GM19372 (cell line): ENCODE measurements at regions not wholly inside any gene's neighbourhood (a gene's known extent, or its start where the extent isn't known, plus 50 kb on each side); places are given as distances from the start of the nearest gene placed in this dataset.
"Not testable (repeated sequence)": the region's sequence is repeated elsewhere in the genome, so short reads cannot be mapped to it uniquely, and the experiment has no call there.

Source experiments
- ATAC-seq: cut with Tn5 transposase; IDR thresholded peaks from one replicate; pipeline ENCODE4 v1.9.1; 2021; ENCODE audit warnings: mild to moderate bottlenecking, low read depth, moderate library complexity; ENCODE audit not compliant: unreplicated experiment

DNA sequence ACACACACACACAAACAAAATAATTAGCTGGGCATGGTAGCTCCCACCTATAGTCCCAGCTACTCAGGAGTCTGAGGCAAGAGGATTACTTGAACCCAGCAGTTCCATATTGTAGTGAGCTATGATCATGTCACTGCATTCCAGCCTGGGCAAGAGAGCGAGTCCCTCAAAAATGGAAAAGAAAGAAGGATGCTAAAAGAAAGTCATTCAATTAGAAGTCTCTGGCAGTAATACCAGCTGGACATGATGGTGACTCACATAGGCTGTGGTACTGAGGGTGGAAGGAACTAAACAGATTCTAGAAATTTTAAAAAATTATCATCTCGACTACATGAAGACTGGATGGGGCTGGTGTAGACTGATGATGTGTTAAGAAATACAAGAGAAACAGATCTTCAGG, 385.3 kb downstream of the ETV1 start:
- ATAC-seq = no peak

DNA sequence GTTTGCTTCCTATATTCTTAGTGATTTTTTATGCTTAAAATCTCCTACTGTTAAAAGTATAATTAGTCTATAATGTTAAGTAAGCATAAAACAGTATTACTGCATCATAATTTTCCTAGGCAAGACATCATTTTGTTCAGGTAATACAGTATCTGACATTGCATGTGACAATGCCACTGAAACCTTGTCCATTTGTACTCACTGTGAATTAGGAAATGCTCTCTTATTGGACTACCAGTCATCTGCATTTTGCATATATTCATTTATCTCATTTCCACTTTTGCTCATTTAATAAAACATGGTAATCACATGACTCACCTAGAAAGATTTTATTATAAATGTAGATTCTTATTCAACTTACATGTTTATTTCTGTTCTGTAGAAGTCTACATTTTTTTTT, 379.1 kb downstream of the ETV1 start:
- no peak for ATAC-seq

DNA sequence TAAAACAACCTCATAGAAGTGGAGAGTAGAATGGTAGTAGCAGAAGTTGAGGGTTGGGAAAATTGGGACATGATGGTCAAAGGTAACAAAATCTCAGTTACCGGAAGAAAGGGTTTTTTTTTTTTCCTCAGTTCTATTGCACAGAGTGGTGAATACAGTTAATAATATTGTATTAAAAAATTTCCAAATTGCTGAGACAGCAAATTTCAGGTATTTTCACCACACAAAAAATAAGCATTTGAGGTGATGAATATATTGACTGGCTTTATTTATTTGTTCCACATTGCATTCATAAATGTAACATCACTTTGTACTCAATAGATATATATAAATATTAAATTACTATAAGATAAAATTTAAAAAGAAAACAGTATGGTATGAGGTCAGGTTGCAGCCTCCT, 373.8 kb downstream of the ETV1 start:
- no peak for ATAC-seq

DNA sequence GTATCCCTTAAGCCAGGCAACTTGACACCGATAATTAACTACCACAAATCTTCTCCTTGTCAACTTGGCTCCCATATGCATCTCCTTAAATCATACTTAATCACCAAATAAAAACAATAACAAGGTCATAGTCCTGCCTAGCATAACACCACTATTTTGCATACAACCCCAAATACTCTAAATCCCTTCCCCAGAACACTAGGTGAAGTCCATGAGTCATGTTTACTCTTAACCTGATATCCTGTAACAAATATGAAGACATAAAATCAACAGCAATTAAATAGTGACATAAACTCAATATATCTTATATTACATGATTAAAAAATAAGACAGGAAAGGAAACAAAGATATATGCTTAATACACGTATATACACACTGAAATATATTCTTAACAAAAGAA, 362.0 kb downstream of the ETV1 start:
- no peak for ATAC-seq

DNA sequence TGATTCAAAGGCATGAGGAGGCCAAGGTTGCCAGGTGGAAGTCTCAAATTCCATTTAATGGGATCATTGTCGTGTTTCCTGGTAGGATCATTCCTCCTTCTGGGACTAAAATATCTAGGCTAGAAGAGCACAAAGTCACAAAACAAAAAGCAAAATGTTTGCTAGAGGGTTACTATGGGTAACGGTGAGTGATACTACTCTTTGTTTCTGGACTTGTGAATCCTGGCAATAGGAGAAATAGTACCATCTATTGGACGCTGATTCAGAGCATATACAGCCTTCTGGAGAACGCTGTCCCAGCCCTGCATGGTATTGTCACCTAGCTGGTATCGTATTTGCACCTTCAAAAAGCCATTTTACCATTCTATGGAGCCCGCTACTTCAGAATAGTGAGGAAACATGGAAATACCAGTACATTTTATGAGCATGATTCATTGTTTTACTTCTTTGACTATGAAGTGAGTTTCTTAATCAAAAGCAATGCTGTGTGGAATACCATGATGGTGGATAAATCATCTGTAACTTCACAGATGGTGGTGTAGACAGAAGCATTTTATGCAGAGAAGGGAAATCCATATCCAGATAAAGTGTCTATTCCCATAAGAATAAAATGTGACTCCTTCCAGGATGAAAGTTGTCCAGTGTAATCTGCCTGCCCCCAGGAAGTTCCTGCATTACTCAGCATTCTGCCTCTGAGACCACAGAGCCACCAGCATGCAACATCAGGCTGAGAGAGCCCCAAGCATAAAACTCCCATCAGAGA, 361.0 kb downstream of the ETV1 start:
- ATAC-seq = no peak

DNA sequence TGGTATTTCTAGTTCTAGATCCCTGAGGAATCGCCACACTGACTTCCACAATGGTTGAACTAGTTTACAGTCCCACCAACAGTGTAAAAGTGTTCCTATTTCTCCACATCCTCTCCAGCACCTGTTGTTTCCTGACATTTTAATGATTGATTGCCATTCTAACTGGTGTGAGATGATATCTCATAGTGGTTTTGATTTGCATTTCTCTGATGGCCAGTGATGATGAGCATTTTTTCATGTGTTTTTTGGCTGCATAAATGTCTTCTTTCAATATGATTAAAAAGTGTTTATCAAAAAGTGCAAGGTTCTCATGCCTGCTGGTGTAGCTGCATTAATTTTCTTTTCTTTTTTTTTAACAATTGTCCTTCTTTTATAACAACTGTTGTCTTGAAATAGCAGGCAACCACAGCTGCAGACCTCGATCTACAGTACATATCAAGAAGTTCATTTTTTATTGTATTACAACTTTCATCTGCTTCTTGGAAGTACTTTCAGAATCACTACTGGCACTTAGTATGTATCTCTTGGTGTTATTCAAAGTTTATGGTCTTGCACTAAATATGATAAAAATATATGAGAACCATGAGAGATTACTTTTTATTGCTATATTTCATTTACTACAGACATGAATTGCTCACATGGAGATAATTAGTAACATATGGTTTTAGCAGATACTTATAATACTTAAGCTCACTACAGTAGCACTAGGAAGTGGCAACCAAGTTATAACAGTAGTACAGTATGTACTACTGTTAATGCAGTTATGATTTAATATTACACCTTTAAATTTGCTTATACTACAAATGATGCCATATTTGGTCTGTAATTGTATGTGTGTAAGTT, 358.0 kb downstream of the ETV1 start:
- not testable (repeated sequence) for ATAC-seq

DNA sequence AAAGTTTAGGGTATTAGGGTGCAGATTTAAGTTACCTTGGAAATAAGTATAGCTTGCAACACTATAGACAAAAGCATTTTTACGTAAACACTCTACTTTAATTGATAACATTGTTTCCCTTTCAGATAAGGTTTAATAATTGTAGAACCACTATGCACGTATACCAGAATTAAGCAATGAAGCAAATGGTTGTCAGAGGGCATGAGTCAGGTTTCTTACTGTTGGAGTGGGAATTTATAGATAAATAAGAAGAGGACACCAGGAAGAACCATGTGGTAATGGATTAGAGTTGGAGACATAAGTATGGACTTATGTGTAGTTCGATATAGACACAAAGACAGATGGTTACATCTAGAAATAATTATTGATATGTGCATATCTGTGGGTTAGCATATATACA, 355.6 kb downstream of the ETV1 start:
- ATAC-seq = no peak

DNA sequence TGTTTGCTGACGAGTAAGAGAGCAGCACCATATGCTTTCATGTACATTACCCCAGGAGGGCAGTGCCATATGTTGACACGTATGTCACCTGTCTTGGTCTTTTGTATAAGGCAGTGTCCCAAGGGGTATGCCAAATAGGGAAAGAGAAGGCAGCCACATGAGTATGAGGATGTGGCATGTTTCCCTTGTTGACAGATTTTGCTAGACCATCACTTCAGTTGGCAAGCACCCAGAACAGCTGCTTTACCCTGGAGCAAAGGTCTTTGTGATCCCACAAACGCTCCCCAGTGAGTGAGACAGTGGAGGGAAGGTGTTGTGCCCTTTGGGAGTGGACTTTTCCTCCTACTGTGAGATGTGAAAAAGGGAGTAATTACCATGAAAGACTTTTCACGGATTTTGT, 350.1 kb downstream of the ETV1 start:
- ATAC-seq = no peak

DNA sequence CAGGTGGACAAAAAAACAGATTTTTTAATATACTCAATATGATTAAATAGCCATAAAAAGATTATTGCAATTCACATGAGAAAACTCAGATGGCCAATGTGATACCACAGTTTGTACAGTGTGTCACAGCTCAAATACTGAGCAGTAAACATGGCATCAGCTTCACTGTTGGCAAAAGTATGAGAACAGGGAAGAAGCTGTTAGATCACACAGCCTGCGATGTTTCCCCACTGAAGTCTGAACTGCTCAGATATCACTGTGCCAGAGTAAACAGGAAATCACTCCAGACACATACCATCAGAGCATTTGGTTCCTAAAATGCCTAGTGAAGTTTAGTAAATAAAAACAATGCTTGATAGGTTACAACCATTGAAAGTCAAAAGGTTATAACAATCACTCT, 347.8 kb downstream of the ETV1 start:
- no peak for ATAC-seq

DNA sequence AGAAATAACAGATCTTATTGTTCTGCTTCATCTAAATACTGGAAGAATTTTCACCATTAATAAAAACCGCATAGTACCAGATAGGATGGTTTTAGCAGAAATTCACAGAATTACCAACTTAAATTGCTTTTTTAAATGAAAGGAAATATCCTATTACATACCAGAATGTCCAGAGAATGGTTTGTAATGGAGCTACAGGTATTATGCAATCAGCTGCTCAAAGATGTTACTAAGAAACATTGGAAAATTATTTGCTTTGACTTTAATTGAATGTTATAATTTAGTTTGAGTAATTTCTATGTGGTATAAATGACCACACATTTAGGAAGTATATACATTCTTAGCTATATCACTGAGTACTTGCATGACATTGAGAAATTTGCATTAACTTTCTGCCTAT, 338.3 kb downstream of the ETV1 start:
- no peak for ATAC-seq

DNA sequence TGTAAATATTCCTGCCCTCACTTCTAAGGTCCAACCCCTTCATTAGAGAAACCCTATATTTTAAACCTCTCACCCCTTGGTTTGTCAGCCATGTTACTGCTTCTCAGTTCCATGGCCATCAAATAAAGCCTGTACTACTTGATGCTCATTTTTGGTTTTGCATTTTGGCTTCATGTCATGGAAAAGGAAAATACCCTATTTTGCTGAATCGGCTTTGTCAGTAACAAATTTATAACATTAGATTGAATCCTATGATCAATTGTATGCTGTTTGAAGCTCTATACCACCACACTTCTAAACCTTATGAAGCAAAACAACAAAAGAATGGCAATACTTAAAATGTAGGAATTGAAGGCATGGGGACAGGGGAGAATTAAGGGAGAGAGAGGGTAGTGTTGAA, 333.1 kb downstream of the ETV1 start:
- no peak for ATAC-seq

DNA sequence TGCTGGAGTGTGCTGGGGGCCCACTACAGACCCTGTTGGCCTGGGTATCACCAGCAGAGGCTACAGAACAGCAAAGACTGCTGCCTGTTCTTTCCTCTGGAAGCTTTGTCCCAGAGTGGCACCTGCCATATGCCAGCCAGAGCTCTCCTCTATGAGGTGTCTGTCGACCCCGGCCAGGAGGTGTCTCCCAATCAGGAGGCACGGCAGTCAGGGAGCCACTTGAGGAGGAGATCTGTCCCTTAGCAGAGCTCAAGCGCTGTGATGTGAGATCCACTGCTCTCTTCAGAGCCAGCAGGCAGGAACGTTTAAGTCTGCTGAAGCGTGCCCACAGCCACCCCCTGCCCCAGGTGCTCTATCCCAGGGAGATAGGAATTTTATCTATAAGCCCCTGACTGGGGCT, 316.2 kb downstream of the ETV1 start:
- ATAC-seq = no peak

DNA sequence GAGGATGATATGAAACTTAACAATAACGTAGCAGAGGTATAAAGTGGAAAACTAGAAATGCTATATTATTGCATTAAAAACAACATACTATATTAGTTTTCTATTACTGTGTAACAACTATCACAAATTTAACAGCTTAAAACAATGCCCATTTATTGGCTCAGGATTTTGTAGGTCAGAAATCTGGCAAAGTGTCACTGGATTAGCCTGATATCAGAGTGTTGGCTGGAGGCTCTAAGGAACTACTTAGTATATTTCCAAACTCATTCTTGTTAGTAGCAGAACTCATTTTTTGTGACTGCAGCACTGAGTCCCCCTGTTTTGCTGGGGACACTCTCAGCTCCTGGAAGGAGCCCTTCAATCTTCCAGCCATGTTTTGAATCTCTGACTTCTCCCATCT, 306.8 kb downstream of the ETV1 start:
- ATAC-seq = no peak

DNA sequence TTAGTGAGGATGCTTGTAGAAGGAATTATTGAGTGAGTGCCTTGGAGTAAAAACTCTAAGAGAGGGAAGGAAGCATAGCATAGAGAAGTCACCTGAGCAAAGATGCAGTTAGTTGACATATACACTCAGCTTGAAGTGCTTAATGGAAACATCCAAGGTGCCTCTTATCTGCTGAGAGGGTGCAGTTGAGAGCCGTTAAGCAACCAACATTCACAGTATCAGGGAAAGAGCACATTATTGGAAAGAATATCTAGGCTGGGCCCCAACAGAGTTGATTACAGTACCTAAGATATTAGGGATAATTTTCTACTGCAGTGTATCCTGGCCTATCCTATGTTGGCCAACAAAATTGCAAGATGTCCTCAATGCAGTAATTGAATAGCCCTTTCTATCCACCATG, 302.0 kb downstream of the ETV1 start:
- no peak for ATAC-seq

DNA sequence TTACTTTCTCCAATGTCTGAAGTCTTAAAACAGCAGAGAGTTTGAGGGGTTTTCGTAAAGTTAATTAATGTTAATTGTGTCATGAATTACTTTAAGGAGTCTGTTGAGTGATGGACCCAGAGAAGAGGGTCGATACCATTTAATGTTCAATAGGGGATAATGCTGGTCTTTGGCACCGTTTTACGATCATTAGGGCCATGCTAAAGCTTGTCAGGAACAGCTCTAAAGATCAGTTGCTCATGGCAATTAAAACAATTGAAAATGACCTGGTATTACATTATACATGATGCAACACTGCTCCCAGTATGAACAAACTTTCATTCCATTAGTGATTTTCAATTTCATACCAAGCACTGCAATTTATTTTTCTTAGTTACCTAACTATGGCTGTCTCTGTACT, 296.9 kb downstream of the ETV1 start:
- ATAC-seq = no peak

DNA sequence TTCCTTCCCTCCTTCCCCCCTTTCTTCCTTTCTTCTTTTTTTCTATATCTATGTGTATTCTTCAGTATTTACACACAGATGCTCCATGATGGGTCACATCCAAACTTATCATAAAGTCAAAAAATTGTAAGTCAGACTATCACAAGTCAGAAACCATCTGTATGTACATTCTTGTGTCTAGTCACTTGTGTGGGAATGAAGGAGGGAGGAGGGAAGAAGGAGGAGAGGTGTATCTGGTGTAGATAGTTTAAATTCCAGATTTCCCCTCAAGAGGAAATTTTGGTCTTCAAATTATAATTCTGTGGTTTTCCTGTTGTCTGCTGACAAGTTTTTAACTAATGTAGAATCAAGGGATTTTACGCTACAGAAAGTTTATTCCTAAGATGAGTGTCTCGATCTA, 287.2 kb downstream of the ETV1 start:
- ATAC-seq = no peak

DNA sequence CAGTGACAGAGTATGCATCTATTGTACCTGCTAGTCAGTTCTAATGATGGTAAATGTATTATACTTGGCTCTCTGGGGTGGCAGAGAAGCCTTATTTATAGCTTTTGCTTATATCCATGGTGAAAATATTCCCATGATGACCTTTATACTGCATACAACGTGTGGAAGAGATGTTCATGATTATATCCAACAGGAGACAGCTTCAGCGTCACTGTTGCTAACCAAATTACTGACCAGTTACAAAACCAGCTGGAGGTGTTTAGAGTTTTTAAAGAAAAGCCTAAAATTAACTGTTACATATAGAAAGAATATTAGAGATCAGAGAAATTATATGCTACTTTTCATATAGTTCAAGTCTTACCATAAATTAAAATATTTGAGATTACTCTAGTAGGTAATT, 280.8 kb downstream of the ETV1 start:
- ATAC-seq = no peak

DNA sequence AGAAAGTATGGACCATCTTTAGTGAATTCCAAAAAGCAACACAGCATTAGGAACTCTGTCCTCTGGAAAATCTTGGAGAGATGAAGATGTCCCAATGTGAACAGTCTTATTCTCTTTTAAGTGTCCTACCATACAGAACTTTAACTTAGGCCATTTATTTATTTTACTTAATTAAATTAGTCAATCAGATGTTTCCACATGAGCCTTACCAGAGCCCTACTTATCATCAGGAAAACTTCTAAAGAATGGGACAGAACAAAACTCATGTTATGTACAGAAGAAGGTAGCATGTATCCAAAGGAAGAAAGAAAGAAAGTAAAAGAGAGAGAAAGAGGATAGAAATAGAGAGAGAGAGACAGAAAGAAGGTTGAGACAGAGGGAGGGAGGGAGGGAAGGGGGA, 276.4 kb downstream of the ETV1 start:
- no peak for ATAC-seq

DNA sequence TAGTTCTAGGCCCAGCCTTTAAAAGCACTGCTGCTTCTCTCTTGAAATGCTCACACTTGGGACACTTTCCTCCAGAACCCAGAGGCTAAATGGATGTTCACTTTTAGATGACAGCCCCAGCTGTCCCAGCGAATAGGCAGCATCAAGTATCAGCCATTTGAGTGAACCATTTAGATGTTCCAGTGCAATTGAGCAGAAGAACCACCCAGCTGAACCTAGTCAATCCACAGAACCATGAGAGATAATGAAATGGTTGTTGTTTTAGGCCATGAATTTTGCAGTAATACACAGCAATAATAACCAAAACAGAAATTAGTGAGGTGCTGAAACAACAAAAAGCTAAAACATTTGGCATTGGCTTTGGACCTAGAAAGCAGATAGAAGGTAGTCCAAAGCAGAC, 273.9 kb downstream of the ETV1 start:
- no peak for ATAC-seq

DNA sequence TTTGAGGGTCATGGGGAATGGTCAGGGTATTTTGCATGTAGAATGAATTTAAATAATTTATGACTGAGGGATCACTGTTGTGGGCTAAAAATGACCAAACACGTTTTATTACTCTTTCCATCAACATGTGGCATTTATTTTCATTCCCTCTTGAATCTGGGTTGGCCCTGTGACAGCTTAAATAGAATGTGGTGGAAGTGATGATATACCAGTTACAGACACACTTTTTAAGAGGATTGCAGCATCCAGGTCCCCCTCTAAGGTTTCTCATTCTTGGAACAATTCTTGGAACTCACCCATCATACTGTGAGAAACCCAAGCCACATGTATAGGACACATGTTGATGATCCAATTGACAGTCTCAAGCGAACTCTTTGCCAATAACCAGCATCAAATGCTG, 272.4 kb downstream of the ETV1 start:
- ATAC-seq = no peak

DNA sequence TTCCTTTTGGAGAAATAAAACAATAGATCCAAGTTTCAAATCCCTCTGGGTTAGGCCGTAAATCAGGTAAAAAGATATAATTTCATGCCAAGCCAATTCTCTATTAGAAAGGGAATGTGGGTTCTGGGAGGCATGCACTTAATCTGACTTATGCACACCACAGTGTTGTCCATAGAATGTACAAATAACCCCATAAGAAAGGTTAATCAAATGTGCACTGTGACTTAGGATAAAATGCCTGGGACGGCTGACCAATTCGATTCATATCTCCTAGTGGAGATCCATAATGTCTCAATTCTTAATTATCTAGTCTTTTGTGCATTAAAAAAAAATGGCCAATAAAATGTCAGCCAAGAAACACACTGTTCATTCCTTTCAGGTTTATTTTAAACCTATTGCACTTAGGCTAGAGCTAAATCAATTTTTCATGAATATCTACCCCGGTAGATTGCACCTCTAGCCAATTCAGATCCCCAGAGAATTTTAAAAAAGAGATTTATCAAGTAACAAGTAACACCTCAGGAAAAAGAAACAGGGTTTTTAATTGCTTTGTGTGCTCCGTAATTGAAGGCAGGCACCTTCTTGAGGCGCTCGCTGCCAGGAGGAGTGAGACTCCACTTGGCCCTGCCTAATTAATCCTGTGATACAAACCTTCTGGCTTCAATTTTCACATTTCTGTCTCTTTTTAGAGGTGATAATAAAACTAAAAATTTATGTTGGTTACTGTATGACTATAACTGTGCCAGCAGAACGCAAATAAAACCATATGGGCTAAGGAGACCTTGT, 265.1 kb downstream of the ETV1 start:
- no peak for ATAC-seq
